Heart left ventricle (tissue), 16 donors: ENCODE measurements at regions not wholly inside any gene's neighbourhood (a gene's known extent, or its start where the extent isn't known, plus 50 kb on each side); places are given as distances from the start of the nearest gene placed in this dataset.
A peak's percentile ranks its signal among the peaks of the same experiment; 100 is the strongest.

Experiments
- ATAC-seq, 4 donors: fragments of 200-7000 bp; cut with Tn5 transposase; one replicate each; pipeline ENCODE4 v1.9.1; 2020 to 2022; ENCODE audit warnings: moderate library complexity in 4 of 4, mild to moderate bottlenecking in 3 of 4, moderate number of reproducible peaks in 1 of 4
- DNase-seq, 5 donors: peaks; one replicate each; pipeline ENCODE4 v3.0.0-alpha.2; 2020
- H3K27ac ChIP-seq, 12 donors: fragments of 200-600 bp; sonication (generic) in 4 of 12; one replicate each; pipeline versions ENCODE4 v1.5.0 to v1.8.0; 2016 to 2022; ENCODE audit warnings: mild to moderate bottlenecking in 2 of 12
- H3K27me3 ChIP-seq, 9 donors: fragments of 200-600 bp; sonication (generic) in 2 of 9; one replicate each; pipeline versions ENCODE4 v1.5.1 to v1.8.0; 2016 to 2022; ENCODE audit warnings: mild to moderate bottlenecking in 3 of 9
- H3K36me3 ChIP-seq, 9 donors: fragments of 200-600 bp; sonication (generic) in 2 of 9; one replicate each; pipeline versions ENCODE4 v1.5.0 to v1.8.0; 2018 to 2022; ENCODE audit warnings: mild to moderate bottlenecking in 2 of 9
- H3K4me1 ChIP-seq, 12 donors: fragments of 200-600 bp; sonication (generic) in 4 of 12; one replicate each; pipeline versions ENCODE4 v1.5.0 to v1.8.0; 2016 to 2022; ENCODE audit warnings: mild to moderate bottlenecking in 3 of 12
- H3K4me3 ChIP-seq, 12 donors: fragments of 200-600 bp; sonication (generic) in 4 of 12; one replicate each; pipeline versions ENCODE4 v1.5.0 to v1.8.0; 2017 to 2022; ENCODE audit warnings: mild to moderate bottlenecking in 9 of 12, moderate library complexity in 4 of 12
- H3K9me3 ChIP-seq, 12 donors: fragments of 200-600 bp; sonication (generic) in 4 of 12; one replicate each; pipeline versions ENCODE4 v1.5.0 to v1.8.0; 2016 to 2022; ENCODE audit warnings: mild to moderate bottlenecking in 1 of 12
- POLR2A ChIP-seq, 2 donors: fragments of 450-650 bp; IDR thresholded peaks; one replicate each; pipeline ENCODE4 v1.6.1; 2017; ENCODE audit warnings: antibody characterized with exemption in 2 of 2, mild to moderate bottlenecking in 2 of 2, moderate library complexity in 2 of 2
- WGBS, 4 donors: extraction: QIAGEN DNeasy Blood & Tissue Kit in 2 of 4; methylation state at CpG; one replicate each; pipeline versions ENCODE4 v1.1.5 to v1.1.7; 2013 to 2018; 5-methylcytosine and 5-hydroxymethylcytosine counted together
- intact Hi-C, 10 donors: fragments of 100-400 bp; cut with DNase I; formaldehyde crosslinking; loops; one replicate each; pipeline versions ENCODE4 v1.11.1 to v1.14.2; 2022
- TF ChIP-seq, protein P1 (sequence below), 12 donors: fragments of 200-600 bp; sonication (generic) in 4 of 12; IDR thresholded peaks; one replicate each; pipeline versions ENCODE4 v1.5.0 to v1.8.0; 2018 to 2022; ENCODE audit warnings: antibody characterized with exemption in 12 of 12, mild to moderate bottlenecking in 5 of 12
- donor health status: ischemic (EF 13 %, LVEDD 7.1; RV severe dilation, severe dysfunction).
- donor health status: healthy with polysubstance abuse.
- donor health status: DM: no; HTN: yes; CAD: no.
- donor health status: DM: no; HTN: no; CAD: no.
- donor health status: ischemic (EF 25% LVEDD 6.9; RV normal size, moderate dysfunction).
- donor health status: ischemic (EF 25% LVEDD 5.7; RV mildly dilated, moderate dysfunction).
- donor health status: healthy.
- donor health status: DM: yes; HTN: yes; CAD: no.
- donor health status: ischemic (EF 35%, LVEDD 5.7; RV mildly dilated, moderate dysfunction).
- donor health status: nonischemic (EF 11% LVEDD 7.7; RV severe dilation, severe dysfunction).
- donor health status: DM: yes; HTN: yes; CAD: no.
- donor health status: PGD.
- donor health status: ischemic (EF 29% LVEDD 5.4; RV normal size, mild dysfunction).
- donor health status: nonischemic (EF 23%, LVEDD 6.1; RV moderate dilation, normal function).

DNA sequence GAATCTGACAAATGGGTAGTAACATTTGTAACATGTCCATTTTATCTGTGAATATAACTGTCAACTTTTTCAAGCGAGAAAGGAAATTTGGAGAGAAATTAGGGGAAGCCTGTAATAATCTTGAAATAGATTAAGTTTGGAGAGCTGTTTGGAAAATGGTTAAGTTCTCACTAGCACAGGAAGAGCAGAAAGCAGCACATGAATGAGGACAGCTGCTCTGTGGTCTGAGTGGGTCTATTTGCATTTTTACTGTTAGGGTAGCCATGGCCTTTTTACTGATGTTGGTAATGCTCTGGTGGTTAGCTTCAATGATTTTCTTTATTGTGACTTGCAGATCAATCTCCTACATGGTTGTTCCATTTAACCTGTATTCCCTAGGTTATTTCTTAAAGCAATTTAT is 144.5 kb upstream of the GDNF start:
- ATAC-seq (peak in 1 of 4 donors; percentile 42), DNase-seq (no peak)
- peak overlapping the region in 4 of 12 donors; percentile 27 to 61 (median 54) for H3K27ac ChIP-seq
- 62 to 69% (median 65%) methylated on average over 1 of the region's 1 CpG for WGBS, 4 donors
- H3K36me3 ChIP-seq: no peaks in the 10 kb centered on the region
- H3K9me3 ChIP-seq: peaks cover 0 to 16% (median 2%) of the 10 kb centered on the region in 12 donors
- H3K27me3 ChIP-seq: no peaks in the 10 kb centered on the region
- H3K4me3 ChIP-seq: no peak overlapping the region
- intact Hi-C loops: no loop called here
- H3K4me1 ChIP-seq: peaks cover 0 to 19% (median 4%) of the 10 kb centered on the region in 12 donors
- TF ChIP-seq, protein P1, sequence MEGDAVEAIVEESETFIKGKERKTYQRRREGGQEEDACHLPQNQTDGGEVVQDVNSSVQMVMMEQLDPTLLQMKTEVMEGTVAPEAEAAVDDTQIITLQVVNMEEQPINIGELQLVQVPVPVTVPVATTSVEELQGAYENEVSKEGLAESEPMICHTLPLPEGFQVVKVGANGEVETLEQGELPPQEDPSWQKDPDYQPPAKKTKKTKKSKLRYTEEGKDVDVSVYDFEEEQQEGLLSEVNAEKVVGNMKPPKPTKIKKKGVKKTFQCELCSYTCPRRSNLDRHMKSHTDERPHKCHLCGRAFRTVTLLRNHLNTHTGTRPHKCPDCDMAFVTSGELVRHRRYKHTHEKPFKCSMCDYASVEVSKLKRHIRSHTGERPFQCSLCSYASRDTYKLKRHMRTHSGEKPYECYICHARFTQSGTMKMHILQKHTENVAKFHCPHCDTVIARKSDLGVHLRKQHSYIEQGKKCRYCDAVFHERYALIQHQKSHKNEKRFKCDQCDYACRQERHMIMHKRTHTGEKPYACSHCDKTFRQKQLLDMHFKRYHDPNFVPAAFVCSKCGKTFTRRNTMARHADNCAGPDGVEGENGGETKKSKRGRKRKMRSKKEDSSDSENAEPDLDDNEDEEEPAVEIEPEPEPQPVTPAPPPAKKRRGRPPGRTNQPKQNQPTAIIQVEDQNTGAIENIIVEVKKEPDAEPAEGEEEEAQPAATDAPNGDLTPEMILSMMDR (IDR thresholded peaks at IDR 0.05): no peak
- no peak for TF ChIP-seq POLR2A (IDR thresholded peaks at IDR 0.05)

DNA sequence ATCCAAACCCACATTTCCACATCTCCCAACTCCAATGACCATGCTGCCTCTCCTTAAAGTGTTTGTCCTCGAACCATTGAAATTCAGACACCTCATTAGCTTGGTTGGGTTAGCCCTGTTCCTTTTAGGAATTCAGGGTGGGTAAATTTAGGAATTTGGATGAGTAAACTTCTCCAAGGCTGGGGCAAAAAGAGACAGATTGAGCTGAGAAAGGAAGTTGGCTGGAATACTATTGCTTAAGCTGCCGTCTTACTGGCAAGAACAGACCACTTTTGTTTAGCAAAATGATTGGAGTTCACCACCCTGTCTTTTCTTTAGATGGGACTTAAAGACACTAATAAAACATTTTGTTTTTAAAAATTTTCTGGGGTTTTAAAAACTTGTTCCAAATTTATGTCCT is 143.6 kb upstream of the GDNF start:
- H3K27ac ChIP-seq: peak overlapping the region in 5 of 12 donors; percentile 8 to 61 (median 53)
- intact Hi-C loops: no loop called here

GRCh38 chr5:37979559-37979958 is 139.7 kb upstream of the GDNF start:
- no peak for TF ChIP-seq POLR2A (IDR thresholded peaks at IDR 0.05)
- TF ChIP-seq, protein P1 (IDR thresholded peaks at IDR 0.05): no peak
- Histone ChIP-seq H3K36me3 (no peaks in the 10 kb centered on the region), H3K4me3 (no peak overlapping the region), H3K27ac (no peak overlapping the region), H3K9me3 (peaks cover 0 to 16% (median 2%) of the 10 kb centered on the region in 12 donors), H3K4me1 (peaks cover 0 to 1% (median 0%) of the 10 kb centered on the region in 12 donors), H3K27me3 (no peaks in the 10 kb centered on the region)
- ATAC-seq: no peak
- DNase-seq: no peak
- 69 to 81% (median 75%) methylated on average over 1 of the region's 1 CpG for WGBS, 4 donors
- intact Hi-C loops: no loop called here

More for the DNA sequence above, 143.6 kb upstream of the GDNF start:
- Histone ChIP-seq H3K36me3 (no peaks in the 10 kb centered on the region), H3K27me3 (no peaks in the 10 kb centered on the region), H3K4me1 (peaks cover 0 to 16% (median 2%) of the 10 kb centered on the region in 12 donors), H3K4me3 (no peak overlapping the region), H3K9me3 (peaks cover 0 to 16% (median 2%) of the 10 kb centered on the region in 12 donors)
- ATAC-seq: peak in 1 of 4 donors; percentile 51
- TF ChIP-seq, protein P1 (IDR thresholded peaks at IDR 0.05): no peak
- TF ChIP-seq POLR2A (IDR thresholded peaks at IDR 0.05): no peak
- no peak for DNase-seq
- 52 to 76% (median 59%) methylated on average over 2 of the region's 2 CpGs for WGBS, 4 donors

- no peak for DNase-seq
- Histone ChIP-seq H3K4me1 (no peaks in the 10 kb centered on the region), H3K27ac (no peak overlapping the region), H3K36me3 (no peaks in the 10 kb centered on the region), H3K27me3 (no peaks in the 10 kb centered on the region), H3K4me3 (no peak overlapping the region), H3K9me3 (peaks cover 0 to 10% (median 1%) of the 10 kb centered on the region in 12 donors)
- intact Hi-C loops: no loop called here
- 64 to 74% (median 65%) methylated on average over 4 of the region's 4 CpGs for WGBS, 4 donors
- no peak for TF ChIP-seq POLR2A (IDR thresholded peaks at IDR 0.05)
- TF ChIP-seq, protein P1 (IDR thresholded peaks at IDR 0.05): no peak
- no peak for ATAC-seq
Measured at GRCh38 chr5:37975531-37975930, 135.7 kb upstream of the GDNF start.
